ENCODE measurements at regions not wholly inside any gene's neighbourhood (a gene's known extent, or its start where the extent isn't known, plus 50 kb on each side); places are given as distances from the start of the nearest gene placed in this dataset.
A peak's percentile ranks its signal among the peaks of the same experiment; 100 is the strongest.

- Histone ChIP-seq H3K36me3 (ENCODE audit: control insufficient read depth, insufficient read depth, low read length) (no peaks in the 10 kb centered on the region), H3K56ac (ENCODE audit: low read length) (no peak overlapping the region), H2BK15ac (replicated peaks; ENCODE audit: low read depth) (no peak overlapping the region), H3K4me1 (ENCODE audit: control insufficient read depth, low read depth, low read length) (no peaks in the 10 kb centered on the region), H3K27me3 (ENCODE audit: insufficient read depth, low read length, poor library complexity) (no peaks in the 10 kb centered on the region), H2AK5ac (ENCODE audit: low read length) (no peak overlapping the region), H3K27ac (ENCODE audit: low read depth, low read length) (no peak overlapping the region), H3K4me3 (ENCODE audit: low read length) (no peak overlapping the region), H3K18ac (ENCODE audit: low read length) (no peak overlapping the region), H4K5ac (ENCODE audit: low read length) (no peak overlapping the region), H3K4ac (ENCODE audit: low read depth, low read length) (no peak overlapping the region), H3K79me1 (ENCODE audit: low read length) (no peaks in the 10 kb centered on the region), H3K9ac (ENCODE audit: low read length) (no peak overlapping the region), H4K8ac (ENCODE audit: low read depth, low read length) (no peak overlapping the region), H3K4me2 (ENCODE audit: low read length) (no peak overlapping the region), H3K23ac (ENCODE audit: low read length) (no peak overlapping the region), H2BK120ac (ENCODE audit: low read depth, low read length) (no peak overlapping the region), H2BK5ac (ENCODE audit: low read length) (no peak overlapping the region), H3K79me2 (ENCODE audit: control insufficient read depth, insufficient read depth, low read length) (no peaks in the 10 kb centered on the region)
- WGBS (ENCODE audit: extremely low coverage, insufficient coverage, low lambda C conversion rate) = no CpG with 5 or more reads among the region's 12 CpGs
- DNase-seq = no peak
Observed at GRCh38 chr1:17950728-17951127, 156.9 kb upstream of the IGSF21 start.

GRCh38 chr1:17952506-17952905 lies 155.1 kb upstream of the IGSF21 start:
- Histone ChIP-seq H3K56ac (ENCODE audit: low read length) (no peak overlapping the region), H3K4me3 (ENCODE audit: low read length) (no peak overlapping the region), H3K79me1 (ENCODE audit: low read length) (no peaks in the 10 kb centered on the region), H3K36me3 (ENCODE audit: control insufficient read depth, insufficient read depth, low read length) (no peaks in the 10 kb centered on the region), H3K79me2 (ENCODE audit: control insufficient read depth, insufficient read depth, low read length) (no peaks in the 10 kb centered on the region), H2BK120ac (ENCODE audit: low read depth, low read length) (no peak overlapping the region), H3K23ac (ENCODE audit: low read length) (no peak overlapping the region), H4K5ac (ENCODE audit: low read length) (no peak overlapping the region), H3K4me1 (ENCODE audit: control insufficient read depth, low read depth, low read length) (no peaks in the 10 kb centered on the region), H2BK5ac (ENCODE audit: low read length) (no peak overlapping the region), H3K4me2 (ENCODE audit: low read length) (no peak overlapping the region), H3K9ac (ENCODE audit: low read length) (no peak overlapping the region), H2BK15ac (replicated peaks; ENCODE audit: low read depth) (no peak overlapping the region), H3K18ac (ENCODE audit: low read length) (no peak overlapping the region), H4K8ac (ENCODE audit: low read depth, low read length) (no peak overlapping the region), H2AK5ac (ENCODE audit: low read length) (no peak overlapping the region), H3K27ac (ENCODE audit: low read depth, low read length) (no peak overlapping the region), H3K4ac (ENCODE audit: low read depth, low read length) (no peak overlapping the region), H3K27me3 (ENCODE audit: insufficient read depth, low read length, poor library complexity) (no peaks in the 10 kb centered on the region)
- no peak for DNase-seq
- WGBS (ENCODE audit: extremely low coverage, insufficient coverage, low lambda C conversion rate) = no CpG with 5 or more reads among the region's 10 CpGs

DNA sequence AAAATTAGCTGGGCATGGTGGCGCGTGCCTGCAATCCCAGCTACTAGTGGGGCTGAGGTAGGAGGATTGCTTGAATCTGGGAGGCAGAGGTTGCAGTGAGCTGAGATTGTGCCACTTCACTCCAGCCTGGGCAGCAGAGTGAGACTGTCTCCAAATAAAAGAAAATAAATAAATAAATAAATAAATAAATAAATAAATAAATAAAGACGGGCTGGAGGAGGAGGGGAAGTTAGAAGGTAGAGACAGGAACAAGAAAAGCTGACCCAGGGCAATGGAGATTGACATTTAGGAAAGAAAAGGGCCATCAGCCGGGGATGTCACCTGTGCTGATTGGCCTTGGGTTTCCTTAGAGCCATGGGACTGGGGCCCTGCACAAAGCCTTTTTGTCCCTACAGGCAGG lies 153.7 kb upstream of the IGSF21 start:
- Histone ChIP-seq H3K27ac (ENCODE audit: low read depth, low read length) (no peak overlapping the region), H3K9ac (ENCODE audit: low read length) (no peak overlapping the region), H3K18ac (ENCODE audit: low read length) (no peak overlapping the region), H2AK5ac (ENCODE audit: low read length) (no peak overlapping the region), H2BK15ac (replicated peaks; ENCODE audit: low read depth) (no peak overlapping the region), H3K4ac (ENCODE audit: low read depth, low read length) (no peak overlapping the region), H4K8ac (ENCODE audit: low read depth, low read length) (no peak overlapping the region), H2BK5ac (ENCODE audit: low read length) (no peak overlapping the region), H4K5ac (ENCODE audit: low read length) (no peak overlapping the region), H3K36me3 (ENCODE audit: control insufficient read depth, insufficient read depth, low read length) (no peaks in the 10 kb centered on the region), H2BK120ac (ENCODE audit: low read depth, low read length) (no peak overlapping the region), H3K27me3 (ENCODE audit: insufficient read depth, low read length, poor library complexity) (no peaks in the 10 kb centered on the region), H3K4me3 (ENCODE audit: low read length) (no peak overlapping the region), H3K4me1 (ENCODE audit: control insufficient read depth, low read depth, low read length) (peaks cover 10% of the 10 kb centered on the region), H3K4me2 (ENCODE audit: low read length) (no peak overlapping the region), H3K23ac (ENCODE audit: low read length) (no peak overlapping the region), H3K79me2 (ENCODE audit: control insufficient read depth, insufficient read depth, low read length) (no peaks in the 10 kb centered on the region), H3K56ac (ENCODE audit: low read length) (no peak overlapping the region), H3K79me1 (ENCODE audit: low read length) (no peaks in the 10 kb centered on the region)
- no peak for DNase-seq
- WGBS (ENCODE audit: extremely low coverage, insufficient coverage, low lambda C conversion rate) = no CpG with 5 or more reads among the region's 4 CpGs

- no peaks in the 10 kb centered on the region for H3K79me1 ChIP-seq (ENCODE audit: low read length)
- H3K4me3 ChIP-seq (ENCODE audit: low read length) = no peak overlapping the region
- no peak overlapping the region for H3K4me2 ChIP-seq (ENCODE audit: low read length)
- DNase-seq = no peak
- H3K4ac ChIP-seq (ENCODE audit: low read depth, low read length) = no peak overlapping the region
- no peak overlapping the region for H3K9ac ChIP-seq (ENCODE audit: low read length)
- no peaks in the 10 kb centered on the region for H3K36me3 ChIP-seq (ENCODE audit: control insufficient read depth, insufficient read depth, low read length)
- no peak overlapping the region for H2BK15ac ChIP-seq (replicated peaks; ENCODE audit: low read depth)
- no peak overlapping the region for H4K8ac ChIP-seq (ENCODE audit: low read depth, low read length)
- H3K23ac ChIP-seq (ENCODE audit: low read length) = no peak overlapping the region
- no peak overlapping the region for H2BK5ac ChIP-seq (ENCODE audit: low read length)
- H3K27ac ChIP-seq (ENCODE audit: low read depth, low read length) = no peak overlapping the region
- no peaks in the 10 kb centered on the region for H3K79me2 ChIP-seq (ENCODE audit: control insufficient read depth, insufficient read depth, low read length)
- no peak overlapping the region for H3K18ac ChIP-seq (ENCODE audit: low read length)
- no CpG with 5 or more reads among the region's 8 CpGs for WGBS (ENCODE audit: extremely low coverage, insufficient coverage, low lambda C conversion rate)
- no peak overlapping the region for H2BK120ac ChIP-seq (ENCODE audit: low read depth, low read length)
- H3K56ac ChIP-seq (ENCODE audit: low read length) = no peak overlapping the region
- no peak overlapping the region for H2AK5ac ChIP-seq (ENCODE audit: low read length)
- H3K27me3 ChIP-seq (ENCODE audit: insufficient read depth, low read length, poor library complexity) = no peaks in the 10 kb centered on the region
- peaks cover 16% of the 10 kb centered on the region for H3K4me1 ChIP-seq (ENCODE audit: control insufficient read depth, low read depth, low read length)
- H4K5ac ChIP-seq (ENCODE audit: low read length) = no peak overlapping the region
Observed at GRCh38 chr1:17955302-17956285, 152.0 kb upstream of the IGSF21 start.

- Histone ChIP-seq H3K79me1 (ENCODE audit: low read length) (no peaks in the 10 kb centered on the region), H2BK5ac (ENCODE audit: low read length) (peak overlapping the region; percentile 6), H3K4ac (ENCODE audit: low read depth, low read length) (no peak overlapping the region), H2BK15ac (replicated peaks; ENCODE audit: low read depth) (no peak overlapping the region), H3K79me2 (ENCODE audit: control insufficient read depth, insufficient read depth, low read length) (no peaks in the 10 kb centered on the region), H2BK120ac (ENCODE audit: low read depth, low read length) (no peak overlapping the region), H3K18ac (ENCODE audit: low read length) (no peak overlapping the region), H4K5ac (ENCODE audit: low read length) (no peak overlapping the region), H4K8ac (ENCODE audit: low read depth, low read length) (no peak overlapping the region), H3K36me3 (ENCODE audit: control insufficient read depth, insufficient read depth, low read length) (no peaks in the 10 kb centered on the region), H3K27me3 (ENCODE audit: insufficient read depth, low read length, poor library complexity) (no peaks in the 10 kb centered on the region), H3K4me1 (ENCODE audit: control insufficient read depth, low read depth, low read length) (peaks cover 16% of the 10 kb centered on the region), H3K4me3 (ENCODE audit: low read length) (no peak overlapping the region), H3K23ac (ENCODE audit: low read length) (no peak overlapping the region), H3K56ac (ENCODE audit: low read length) (no peak overlapping the region), H3K27ac (ENCODE audit: low read depth, low read length) (no peak overlapping the region), H2AK5ac (ENCODE audit: low read length) (no peak overlapping the region), H3K4me2 (ENCODE audit: low read length) (no peak overlapping the region), H3K9ac (ENCODE audit: low read length) (no peak overlapping the region)
- no CpG with 5 or more reads among the region's 10 CpGs for WGBS (ENCODE audit: extremely low coverage, insufficient coverage, low lambda C conversion rate)
- no peak for DNase-seq
Observed at GRCh38 chr1:17957588-17958267, 149.9 kb upstream of the IGSF21 start.
